Spleen (tissue), 7 donors: ENCODE measurements at regions not wholly inside any gene's neighbourhood (a gene's known extent, or its start where the extent isn't known, plus 50 kb on each side); places are given as distances from the start of the nearest gene placed in this dataset.

ENCODE experiments used
- CTCF ChIP-seq, 11 experiments: fragments of 200-600 bp in 7 of 11; fragments of 450-650 bp in 4 of 11; sonication (generic) in 4 of 11; IDR thresholded peaks in 8 of 11; conservative IDR thresholded peaks in 3 of 11; 1 replicate in 7 of 11; 2 replicates in 4 of 11; pipeline versions ENCODE4 v1.4.0 to v1.8.0; 2016 to 2021; ENCODE audit warnings: antibody characterized with exemption in 11 of 11, inconsistent platforms in 4 of 11, mild to moderate bottlenecking in 1 of 11
- POLR2A ChIP-seq, 3 donors: fragments of 450-650 bp; IDR thresholded peaks; one replicate each; pipeline ENCODE4 v1.5.1; 2017; ENCODE audit warnings: antibody characterized with exemption in 3 of 3, mild to moderate bottlenecking in 1 of 3
- POLR2AphosphoS5 ChIP-seq, 3 donors: sonication (generic); formaldehyde crosslinking; IDR thresholded peaks; one replicate each; pipeline ENCODE4 v1.5.1; 2017; ENCODE audit warnings: antibody characterized with exemption in 3 of 3
- donor health status: DM: no; HTN: no; CAD: no; lungs with moderate emphysema.
- donor health status: DM: no; HTN: no; CAD: no.
- donor health status: DM: no; HTN: no; CAD: no.

GRCh38 chr13:104160536-104160935, 1094.3 kb upstream of the SLC10A2 start:
- no peak for TF ChIP-seq POLR2AphosphoS5 (IDR thresholded peaks at IDR 0.05)
- no peak for TF ChIP-seq CTCF (IDR thresholded peaks at IDR 0.05 in 8 of 11, conservative IDR thresholded peaks at IDR 0.05 in 3 of 11)
- no peak for TF ChIP-seq POLR2A (IDR thresholded peaks at IDR 0.05)
